GM18861 (cell line): ENCODE measurements at regions not wholly inside any gene's neighbourhood (a gene's known extent, or its start where the extent isn't known, plus 50 kb on each side); places are given as distances from the start of the nearest gene placed in this dataset.
"Not testable (repeated sequence)": the region's sequence is repeated elsewhere in the genome, so short reads cannot be mapped to it uniquely, and the experiment has no call there.

ENCODE experiments used
- ATAC-seq: cut with Tn5 transposase; IDR thresholded peaks from one replicate; pipeline ENCODE4 v1.9.1; 2021; ENCODE audit not compliant: unreplicated experiment

- ATAC-seq, result no peak
Observed at GRCh38 chr14:49159081-49159480, 427.1 kb downstream of the RPS29 start.

GRCh38 chr14:49139593-49139992 is 446.6 kb downstream of the RPS29 start:
- ATAC-seq, result no peak

DNA sequence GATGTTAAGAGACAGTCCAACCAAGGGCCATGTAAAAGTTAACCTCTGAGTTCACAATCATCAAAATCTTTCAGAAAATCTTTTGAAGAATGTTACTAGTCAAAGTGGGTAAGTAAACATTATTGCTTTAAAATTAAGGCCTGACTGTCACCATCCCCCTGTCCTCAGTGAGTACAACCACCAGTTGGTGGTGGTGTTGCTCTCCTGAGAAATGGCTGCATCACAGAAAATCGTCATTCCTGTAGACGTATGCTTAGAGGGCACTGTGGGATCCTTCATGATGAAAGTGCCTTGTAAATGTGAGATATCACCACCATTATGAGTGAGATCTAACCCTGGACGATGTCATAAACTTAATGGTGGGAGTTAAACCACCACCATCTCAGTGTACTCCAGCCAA is 451.2 kb downstream of the RPS29 start:
- ATAC-seq, result no peak

DNA sequence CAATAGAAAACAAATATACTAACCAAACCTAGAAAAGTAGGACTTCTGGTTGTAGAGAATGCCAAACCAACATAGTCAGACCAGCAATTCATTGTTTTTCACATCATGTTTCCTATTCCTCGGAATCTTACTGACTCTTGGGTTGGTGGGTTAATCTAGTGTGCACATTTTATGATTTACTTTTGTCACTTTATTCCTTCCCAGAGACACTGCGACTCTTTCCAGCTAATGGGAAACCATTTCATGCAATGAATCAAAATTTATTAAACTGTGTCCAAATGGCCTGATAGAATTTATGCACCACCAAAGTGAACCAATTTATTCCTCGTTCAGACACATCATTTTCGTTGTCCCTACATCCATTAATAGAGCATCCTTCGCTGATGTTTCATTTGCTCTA is 464.9 kb downstream of the RPS29 start:
- no peak for ATAC-seq

- no peak for ATAC-seq
Observed at GRCh38 chr14:49114161-49114893, 471.9 kb downstream of the RPS29 start.

GRCh38 chr14:49106741-49107667 is 479.2 kb downstream of the RPS29 start:
- ATAC-seq, result no peak

- no peak for ATAC-seq
Observed at GRCh38 chr14:49105956-49106355, 480.2 kb downstream of the RPS29 start.

DNA sequence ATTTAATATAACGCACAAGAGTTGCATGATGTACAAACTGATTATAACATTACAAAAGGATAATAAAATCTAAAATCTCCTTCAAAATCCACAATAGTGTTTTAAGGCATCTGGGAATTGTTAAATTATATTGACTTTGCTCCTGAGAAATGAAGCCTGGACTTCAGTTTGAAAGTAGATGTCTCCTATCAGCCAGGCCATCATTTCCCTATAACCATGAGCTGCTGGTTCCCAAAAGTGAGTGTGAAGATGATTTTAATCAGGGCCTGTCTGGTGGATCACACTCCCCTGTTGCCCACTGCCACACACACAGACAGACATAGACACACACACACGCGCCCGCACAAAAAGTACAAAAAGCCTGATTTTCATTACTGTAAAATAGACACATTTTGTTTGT is 480.7 kb downstream of the RPS29 start:
- ATAC-seq, result no peak

DNA sequence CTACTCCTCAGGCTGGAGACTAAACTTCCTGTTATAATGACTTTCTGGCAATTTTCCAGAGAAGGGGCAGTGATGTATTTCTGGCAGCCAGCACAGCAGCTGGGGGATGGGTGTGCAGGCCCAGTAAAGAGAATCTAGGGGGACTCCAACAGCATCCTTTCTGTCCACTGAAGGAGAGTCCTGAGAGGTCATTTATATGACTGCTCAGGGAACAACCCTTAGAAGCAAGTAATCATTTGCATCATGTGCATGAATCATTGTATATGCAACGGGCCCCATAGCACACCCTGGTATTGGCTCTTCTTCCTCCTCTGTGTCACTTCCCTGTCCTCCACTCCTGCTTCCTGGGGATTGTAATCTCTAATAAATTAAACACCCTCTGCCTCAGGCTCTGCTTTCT is 493.8 kb downstream of the RPS29 start:
- ATAC-seq, result no peak

DNA sequence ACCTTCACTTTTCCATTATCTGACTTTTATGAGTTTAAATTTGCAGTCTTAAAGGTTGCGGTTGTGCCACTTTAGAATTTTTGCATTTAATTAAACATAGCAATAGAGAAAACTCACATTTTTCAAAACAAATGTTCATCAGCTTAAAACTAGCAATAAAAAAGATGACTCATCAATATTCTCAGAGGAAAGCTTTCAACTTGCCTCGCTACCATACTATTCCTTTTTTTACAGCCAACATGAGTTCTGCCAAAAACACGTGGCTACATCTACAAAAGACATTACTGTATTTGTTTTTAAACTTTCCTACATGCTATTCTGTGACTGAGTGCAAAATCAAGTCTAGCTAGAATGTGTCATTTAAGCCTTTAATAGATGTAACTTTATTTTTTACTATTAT is 497.1 kb downstream of the RPS29 start:
- no peak for ATAC-seq

GRCh38 chr14:49073292-49073691 is 512.9 kb downstream of the RPS29 start:
- not testable (repeated sequence) for ATAC-seq

GRCh38 chr14:49058511-49058910 is 527.7 kb downstream of the RPS29 start:
- ATAC-seq, result no peak

DNA sequence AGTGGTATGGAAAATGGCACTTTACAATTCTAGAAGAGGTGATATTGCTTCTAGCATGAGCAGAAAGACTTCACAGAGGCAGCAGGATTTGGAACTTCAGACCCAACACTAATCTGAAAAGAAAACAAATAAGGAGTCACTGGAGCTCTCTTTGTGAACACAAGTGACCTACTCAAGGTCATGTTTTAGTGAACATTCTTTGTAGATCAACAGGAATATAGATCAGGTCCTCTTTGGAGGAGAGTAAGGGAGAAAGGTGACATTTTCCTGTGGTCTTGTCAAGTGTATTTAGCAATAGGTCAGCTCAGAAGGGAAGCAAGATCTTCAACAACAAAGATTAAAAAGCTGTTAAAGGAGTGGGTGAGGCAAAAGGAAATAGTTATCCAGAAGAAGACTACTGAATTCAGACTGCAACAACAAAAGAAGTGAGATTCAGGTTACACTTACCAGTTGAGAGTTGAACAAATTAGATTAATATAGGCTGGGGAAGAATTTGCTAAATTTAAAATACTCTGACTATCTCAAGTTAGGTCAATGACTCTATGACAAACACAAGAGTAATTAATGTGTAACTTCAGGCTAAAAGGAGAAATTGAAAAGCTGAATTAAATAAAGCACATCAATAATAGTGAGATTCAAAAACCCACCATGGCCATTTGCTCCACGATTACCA is 528.2 kb downstream of the RPS29 start:
- ATAC-seq, result no peak

DNA sequence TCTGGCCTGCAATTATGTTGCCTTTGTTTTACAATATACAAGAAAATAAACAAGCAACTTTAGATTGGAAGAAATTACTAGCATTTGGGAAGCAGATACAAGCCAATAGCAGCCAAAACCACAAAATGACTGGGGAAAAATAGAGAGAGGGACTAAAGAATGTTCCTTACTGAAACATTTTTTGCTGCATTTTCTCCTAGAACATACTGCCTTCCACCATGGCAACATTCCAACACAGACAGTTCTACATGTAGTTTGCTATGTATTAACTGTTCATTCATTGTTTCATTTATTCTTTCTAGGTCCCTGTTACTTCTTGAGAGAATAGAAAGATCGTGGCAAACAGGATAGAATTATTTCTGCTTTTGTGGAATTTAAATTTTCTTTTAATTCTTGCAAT is 530.2 kb downstream of the RPS29 start:
- no peak for ATAC-seq

DNA sequence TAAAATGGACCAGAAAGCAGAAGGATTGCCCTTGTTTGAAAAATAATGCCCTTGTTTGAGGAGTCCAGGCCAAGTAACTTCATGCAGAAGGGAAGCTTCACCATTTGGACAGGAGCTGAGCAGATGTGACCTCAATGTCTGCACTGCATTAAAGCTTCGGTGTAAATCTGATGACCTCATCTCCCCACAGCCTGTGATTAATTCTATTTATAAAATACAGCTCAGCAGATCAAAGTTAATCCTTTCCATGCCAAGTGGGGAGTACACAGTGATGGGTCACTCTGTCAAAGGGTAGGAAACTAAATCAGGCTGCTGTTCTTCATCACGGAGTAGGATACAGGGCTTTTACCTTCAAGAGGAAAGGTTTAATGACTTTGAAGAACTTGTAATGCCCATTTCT is 533.7 kb downstream of the RPS29 start:
- ATAC-seq, result no peak

DNA sequence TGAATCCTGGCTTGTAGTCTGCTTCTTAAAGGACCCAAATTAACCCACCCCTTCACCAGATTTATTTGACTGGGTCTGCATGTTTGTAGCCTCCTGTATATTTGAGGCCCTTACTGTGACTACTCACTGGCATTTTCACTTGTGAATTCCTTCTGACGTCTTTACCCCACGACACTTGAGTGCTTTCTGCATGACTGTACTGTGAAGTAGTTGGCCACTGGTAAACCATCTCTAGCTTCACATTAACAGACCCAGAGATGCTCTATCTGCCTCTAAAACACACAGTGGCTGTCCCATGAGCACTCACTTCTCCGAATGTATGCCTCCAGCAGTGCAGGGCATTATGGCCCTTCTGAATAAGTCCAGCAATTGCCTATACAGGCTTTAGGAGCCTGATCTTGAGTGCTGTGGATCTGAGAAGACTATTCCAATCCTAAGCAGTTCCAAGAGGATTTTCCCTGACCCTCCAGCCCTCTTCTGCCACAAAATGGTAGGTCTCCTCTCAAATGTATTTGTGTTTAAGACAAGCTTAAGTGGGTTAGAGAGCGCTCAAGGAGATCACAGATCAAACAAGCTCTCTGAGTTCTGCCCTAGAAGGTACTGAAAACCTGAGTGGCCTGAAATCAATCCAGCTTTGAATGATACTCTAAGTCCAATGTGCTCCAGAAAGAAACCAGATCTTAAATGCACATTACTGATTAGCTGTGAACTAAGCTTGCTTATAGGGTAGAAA is 534.7 kb downstream of the RPS29 start:
- no peak for ATAC-seq

DNA sequence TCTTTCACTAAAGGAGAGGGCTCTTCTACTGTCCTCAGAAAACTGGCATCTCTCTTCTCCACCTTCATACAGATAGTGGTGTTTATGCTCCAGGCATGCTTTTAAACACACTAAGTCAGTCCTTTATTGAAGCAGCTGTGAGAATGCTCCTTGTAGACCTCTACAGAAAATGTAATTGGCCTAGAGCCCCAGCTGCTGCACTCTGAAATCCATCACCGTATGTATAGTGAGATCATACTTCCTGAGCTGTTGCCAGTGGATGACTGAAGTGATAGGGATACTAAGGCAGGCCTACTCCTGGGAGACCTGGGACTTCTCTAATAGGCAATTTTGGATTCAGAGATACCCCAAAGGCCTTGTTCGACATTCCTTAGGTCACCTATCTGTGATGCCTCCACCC is 535.4 kb downstream of the RPS29 start:
- no peak for ATAC-seq

GRCh38 chr14:49049711-49050110 is 536.5 kb downstream of the RPS29 start:
- ATAC-seq, result no peak

DNA sequence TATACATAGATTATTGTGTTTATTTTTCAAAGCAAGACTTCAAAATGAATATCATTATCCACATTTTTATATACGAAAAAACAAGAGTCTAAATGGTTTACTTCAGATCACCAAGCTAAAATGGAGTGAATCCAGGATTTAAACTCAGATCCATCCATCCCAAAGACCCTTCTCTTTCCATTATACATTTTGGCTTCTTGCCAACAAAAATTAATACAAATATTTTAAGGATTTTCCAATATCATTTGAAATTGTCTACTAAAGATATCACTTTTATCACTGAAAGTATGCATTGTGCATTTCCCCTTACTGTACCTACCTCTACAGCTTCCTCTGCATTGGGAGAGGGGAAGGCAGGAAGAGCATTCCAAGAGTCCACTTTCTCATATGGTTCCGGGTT is 541.2 kb downstream of the RPS29 start:
- no peak for ATAC-seq

DNA sequence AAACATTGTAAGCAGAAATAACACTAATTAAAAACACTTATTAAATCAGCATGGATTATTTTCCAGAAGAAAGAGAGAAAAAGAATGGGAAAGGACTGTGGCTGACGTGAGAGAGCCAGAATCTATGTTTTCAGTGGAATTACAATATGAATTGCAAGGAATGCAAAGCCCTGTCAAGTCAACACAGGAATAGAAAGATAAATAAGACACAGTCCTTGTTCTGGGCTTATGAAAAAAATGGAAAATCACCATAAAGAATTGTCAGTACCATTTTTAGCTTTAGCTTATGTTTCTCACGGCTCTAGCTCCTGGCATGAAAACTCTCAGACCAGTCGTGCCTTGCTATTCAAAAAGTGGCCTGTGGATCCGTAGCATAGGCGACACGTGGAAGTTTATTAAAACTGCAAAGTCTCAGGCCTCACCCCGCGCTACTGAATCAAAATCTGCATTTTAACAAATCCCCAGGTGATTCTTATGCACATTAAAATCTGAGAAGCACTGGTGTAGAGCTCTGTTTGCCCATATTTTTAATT is 549.1 kb downstream of the RPS29 start:
- ATAC-seq, result no peak

DNA sequence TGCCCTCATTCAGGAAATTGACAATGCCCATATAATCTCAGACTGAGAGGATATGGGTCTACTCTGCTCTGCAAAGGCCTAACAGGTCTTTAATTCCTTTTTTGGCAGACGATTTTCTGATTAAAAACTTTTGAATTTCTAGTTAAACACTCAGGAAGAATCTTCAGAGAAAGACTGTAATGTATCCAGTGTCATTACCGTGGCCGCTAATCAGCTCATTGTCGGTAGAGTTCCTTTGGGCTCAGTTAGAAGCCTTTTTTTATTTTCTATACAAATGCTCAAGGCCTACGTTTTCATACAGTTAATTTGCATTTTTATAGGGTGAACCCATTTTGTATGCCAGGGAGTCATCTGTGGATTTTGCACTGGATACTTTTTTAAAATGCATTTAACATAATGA is 549.9 kb downstream of the RPS29 start:
- ATAC-seq, result no peak
